ENCODE measurements at regions not wholly inside any gene's neighbourhood (a gene's known extent, or its start where the extent isn't known, plus 50 kb on each side); places are given as distances from the start of the nearest gene placed in this dataset.

DNA sequence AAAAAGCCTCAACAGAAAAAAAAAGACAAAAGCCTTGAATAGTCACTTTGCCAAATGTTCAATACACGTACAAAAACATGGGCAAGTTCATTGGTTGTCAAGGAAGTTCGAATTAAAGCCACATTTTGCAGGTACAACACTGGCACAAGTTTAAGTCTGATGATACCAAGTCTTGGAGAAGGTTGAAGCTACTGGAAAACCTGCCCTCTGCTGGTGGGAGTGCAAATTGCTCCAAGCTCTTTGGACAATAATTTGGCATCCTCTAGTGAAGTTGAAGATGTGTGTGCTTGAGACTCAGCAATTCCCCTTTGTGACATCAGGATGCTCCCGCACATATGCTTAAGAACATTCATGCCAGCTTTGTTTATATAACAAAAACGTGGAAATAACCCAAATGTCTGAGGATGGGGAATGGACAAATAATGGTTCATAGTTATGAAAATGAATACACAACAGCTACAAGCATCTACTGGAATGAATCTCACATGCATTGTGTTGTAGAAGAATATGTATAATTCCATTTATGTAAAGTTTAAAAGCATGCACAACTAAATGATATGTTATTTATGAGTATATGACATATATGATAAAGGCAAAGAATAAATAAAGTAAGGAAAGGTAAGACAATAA lies 120.0 kb upstream of the PLPP4 start:
- peak; percentile 18 for FAIRE-seq
- TF ChIP-seq, protein P1, sequence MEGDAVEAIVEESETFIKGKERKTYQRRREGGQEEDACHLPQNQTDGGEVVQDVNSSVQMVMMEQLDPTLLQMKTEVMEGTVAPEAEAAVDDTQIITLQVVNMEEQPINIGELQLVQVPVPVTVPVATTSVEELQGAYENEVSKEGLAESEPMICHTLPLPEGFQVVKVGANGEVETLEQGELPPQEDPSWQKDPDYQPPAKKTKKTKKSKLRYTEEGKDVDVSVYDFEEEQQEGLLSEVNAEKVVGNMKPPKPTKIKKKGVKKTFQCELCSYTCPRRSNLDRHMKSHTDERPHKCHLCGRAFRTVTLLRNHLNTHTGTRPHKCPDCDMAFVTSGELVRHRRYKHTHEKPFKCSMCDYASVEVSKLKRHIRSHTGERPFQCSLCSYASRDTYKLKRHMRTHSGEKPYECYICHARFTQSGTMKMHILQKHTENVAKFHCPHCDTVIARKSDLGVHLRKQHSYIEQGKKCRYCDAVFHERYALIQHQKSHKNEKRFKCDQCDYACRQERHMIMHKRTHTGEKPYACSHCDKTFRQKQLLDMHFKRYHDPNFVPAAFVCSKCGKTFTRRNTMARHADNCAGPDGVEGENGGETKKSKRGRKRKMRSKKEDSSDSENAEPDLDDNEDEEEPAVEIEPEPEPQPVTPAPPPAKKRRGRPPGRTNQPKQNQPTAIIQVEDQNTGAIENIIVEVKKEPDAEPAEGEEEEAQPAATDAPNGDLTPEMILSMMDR (IDR thresholded peaks at IDR 0.05; ENCODE audit: insufficient read depth, low read length, severe bottlenecking): peak; percentile 81
- peak; percentile 55 for DNase-seq (ENCODE audit: low read depth)
- Histone ChIP-seq H3K27me3 (ENCODE audit: control insufficient read depth, insufficient read depth, low read length) (no peaks in the 10 kb centered on the region), H3K36me3 (ENCODE audit: control insufficient read depth, insufficient read depth, low read length) (no peaks in the 10 kb centered on the region), H3K4me3 (ENCODE audit: low read depth, low read length) (no peak overlapping the region)

DNA sequence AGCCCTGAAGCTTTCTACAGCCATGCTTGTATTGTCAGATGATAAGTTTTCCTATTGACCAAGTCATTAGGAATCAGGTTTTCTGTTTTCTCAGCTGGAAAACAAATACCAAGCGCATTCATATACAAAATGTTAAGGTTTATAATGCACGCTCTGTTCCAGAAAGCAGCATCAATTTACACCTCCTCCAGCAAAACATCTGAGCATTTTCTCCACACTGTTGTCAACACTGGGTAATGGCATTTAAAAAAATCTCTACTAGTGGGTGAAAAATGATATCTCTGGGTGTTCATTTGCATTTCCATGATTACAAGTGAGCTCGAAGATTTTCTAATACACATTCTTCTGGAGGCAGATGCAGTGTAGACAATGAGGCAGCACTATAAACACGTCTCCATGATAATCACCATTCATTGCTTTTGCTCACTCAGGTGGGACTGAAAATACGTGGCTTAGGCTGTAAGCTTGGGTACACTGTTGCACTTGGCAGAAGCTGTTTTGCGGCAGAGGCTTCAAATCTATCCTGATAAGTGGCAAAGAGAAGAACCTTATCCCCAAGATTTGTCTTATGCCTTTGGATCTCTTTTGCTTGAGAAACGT lies 114.8 kb upstream of the PLPP4 start:
- Histone ChIP-seq H3K4me3 (ENCODE audit: low read depth, low read length) (no peak overlapping the region), H3K27me3 (ENCODE audit: control insufficient read depth, insufficient read depth, low read length) (no peaks in the 10 kb centered on the region), H3K36me3 (ENCODE audit: control insufficient read depth, insufficient read depth, low read length) (no peaks in the 10 kb centered on the region)
- TF ChIP-seq, protein P1 (IDR thresholded peaks at IDR 0.05; ENCODE audit: insufficient read depth, low read length, severe bottlenecking): no peak
- FAIRE-seq (no peak), DNase-seq (ENCODE audit: low read depth) (no peak)

DNA sequence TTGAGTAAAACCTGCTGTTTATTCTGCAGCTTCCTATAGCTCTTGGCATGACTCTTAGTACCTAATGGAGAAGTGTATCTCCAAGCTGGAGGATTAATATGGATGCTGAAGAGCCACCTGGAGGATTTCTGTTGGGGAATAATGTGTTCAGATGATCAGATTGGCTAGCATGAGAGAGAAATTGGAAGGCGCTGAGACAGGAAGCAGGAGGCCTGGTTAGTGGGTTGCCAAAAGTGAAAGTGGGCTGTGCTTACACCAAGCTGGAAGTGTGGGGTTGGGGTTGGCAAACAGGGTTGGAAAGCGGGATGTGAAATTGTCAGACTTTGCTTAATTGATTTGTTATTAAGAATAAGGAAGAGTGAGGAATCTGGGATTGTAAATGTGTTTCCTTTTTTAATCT lies 111.8 kb upstream of the PLPP4 start:
- TF ChIP-seq, protein P1 (IDR thresholded peaks at IDR 0.05; ENCODE audit: insufficient read depth, low read length, severe bottlenecking): no peak
- no peak overlapping the region for H3K4me3 ChIP-seq (ENCODE audit: low read depth, low read length)

DNA sequence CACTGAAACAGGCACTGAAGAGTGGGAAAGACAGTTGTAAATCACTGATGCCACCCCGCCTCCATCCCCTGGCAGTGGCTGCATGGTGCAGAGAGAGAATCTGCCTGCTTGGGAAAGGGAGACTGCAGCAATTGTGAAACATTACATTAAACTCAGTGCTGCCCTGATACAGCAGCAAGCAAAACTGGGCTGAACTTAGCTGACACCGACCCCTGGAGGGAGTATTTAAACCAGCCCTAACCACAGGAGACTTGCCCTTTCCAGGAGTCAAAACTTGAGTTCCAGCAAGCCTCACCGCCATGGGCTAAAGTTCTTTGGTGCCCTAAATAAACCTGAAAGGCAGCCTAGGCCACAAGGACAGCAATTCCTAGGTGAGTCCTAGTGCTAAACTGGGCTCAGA lies 109.4 kb upstream of the PLPP4 start:
- Histone ChIP-seq H3K4me3 (ENCODE audit: low read depth, low read length) (no peak overlapping the region), H3K36me3 (ENCODE audit: control insufficient read depth, insufficient read depth, low read length) (no peaks in the 10 kb centered on the region), H3K27me3 (ENCODE audit: control insufficient read depth, insufficient read depth, low read length) (no peaks in the 10 kb centered on the region)
- FAIRE-seq (no peak), DNase-seq (ENCODE audit: low read depth) (no peak)
- TF ChIP-seq, protein P1 (IDR thresholded peaks at IDR 0.05; ENCODE audit: insufficient read depth, low read length, severe bottlenecking): no peak

More for the DNA sequence above, 111.8 kb upstream of the PLPP4 start:
- H3K36me3 ChIP-seq (ENCODE audit: control insufficient read depth, insufficient read depth, low read length): no peaks in the 10 kb centered on the region
- FAIRE-seq (no peak), DNase-seq (ENCODE audit: low read depth) (no peak)
- H3K27me3 ChIP-seq (ENCODE audit: control insufficient read depth, insufficient read depth, low read length): no peaks in the 10 kb centered on the region

DNA sequence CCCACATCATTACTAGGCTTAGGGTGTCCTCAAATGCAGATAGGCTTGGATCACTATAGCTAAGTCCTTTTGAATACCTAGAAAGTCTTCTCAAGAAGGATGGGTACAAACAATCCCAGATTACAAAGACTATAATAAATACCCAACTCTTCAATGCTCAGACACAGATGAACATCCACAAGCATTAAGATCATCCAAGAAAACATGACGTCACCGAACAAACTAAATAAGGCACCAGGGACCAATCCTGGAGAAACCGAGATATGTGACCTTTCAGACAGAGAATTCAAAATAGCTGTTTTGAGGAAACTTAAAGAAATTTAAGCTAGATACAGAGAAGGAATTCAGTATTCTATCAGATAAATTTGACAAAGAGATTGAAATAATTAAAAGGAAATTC lies 108.0 kb upstream of the PLPP4 start:
- no peaks in the 10 kb centered on the region for H3K36me3 ChIP-seq (ENCODE audit: control insufficient read depth, insufficient read depth, low read length)
- no peak overlapping the region for H3K4me3 ChIP-seq (ENCODE audit: low read depth, low read length)
- FAIRE-seq (no peak), DNase-seq (ENCODE audit: low read depth) (no peak)
- TF ChIP-seq, protein P1 (IDR thresholded peaks at IDR 0.05; ENCODE audit: insufficient read depth, low read length, severe bottlenecking): no peak
- no peaks in the 10 kb centered on the region for H3K27me3 ChIP-seq (ENCODE audit: control insufficient read depth, insufficient read depth, low read length)

DNA sequence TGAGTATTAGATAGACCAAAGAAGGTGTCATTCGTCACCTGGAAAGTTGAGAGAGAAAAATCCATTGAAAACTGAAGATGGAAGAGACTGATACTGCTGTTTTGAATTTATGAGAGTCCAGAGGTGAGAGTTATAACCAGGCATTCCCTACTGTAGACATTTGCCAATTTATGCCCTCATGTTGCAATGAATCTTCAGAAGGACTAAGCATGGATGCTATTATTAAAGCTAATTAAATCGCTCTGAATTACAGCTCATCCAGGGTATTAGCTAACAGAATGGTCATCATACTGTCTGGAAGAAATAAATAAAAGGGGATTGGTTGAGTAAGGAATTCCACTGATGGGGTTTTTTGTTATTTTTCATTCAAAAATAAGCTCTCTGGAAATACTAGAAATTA lies 101.6 kb upstream of the PLPP4 start:
- H3K27me3 ChIP-seq (ENCODE audit: control insufficient read depth, insufficient read depth, low read length): no peaks in the 10 kb centered on the region
- TF ChIP-seq, protein P1 (IDR thresholded peaks at IDR 0.05; ENCODE audit: insufficient read depth, low read length, severe bottlenecking): no peak
- H3K36me3 ChIP-seq (ENCODE audit: control insufficient read depth, insufficient read depth, low read length): no peaks in the 10 kb centered on the region
- no peak overlapping the region for H3K4me3 ChIP-seq (ENCODE audit: low read depth, low read length)
- no peak for DNase-seq (ENCODE audit: low read depth)
- no peak for FAIRE-seq

Data from bronchial epithelial cell (primary cell).